ENCODE measurements at regions not wholly inside any gene's neighbourhood (a gene's known extent, or its start where the extent isn't known, plus 50 kb on each side); places are given as distances from the start of the nearest gene placed in this dataset.

GRCh38 chr6:150722614-150723344 is 123.1 kb downstream of the PLEKHG1 start:
- Mint-ChIP-seq H3K9me3 (no peaks in the 10 kb centered on the region), H3K4me1 (peaks cover 61% of the 10 kb centered on the region), H3K27me3 (ENCODE audit: low read depth) (no peaks in the 10 kb centered on the region), H3K27ac (ENCODE audit: unreplicated experiment) (peak overlapping the region; percentile 89), H3K4me3 (peak overlapping the region; percentile 78), H3K36me3 (ENCODE audit: low read depth) (no peaks in the 10 kb centered on the region)
- no peak for DNase-seq (ENCODE audit: low read depth, low spot score)
- TF ChIP-seq CTCF (conservative IDR thresholded peaks at IDR 0.05) = no peak

- Mint-ChIP-seq H3K36me3 (ENCODE audit: low read depth) (no peaks in the 10 kb centered on the region), H3K9me3 (no peaks in the 10 kb centered on the region), H3K27me3 (ENCODE audit: low read depth) (no peaks in the 10 kb centered on the region), H3K4me3 (peak overlapping the region; percentile 28), H3K27ac (ENCODE audit: unreplicated experiment) (no peak overlapping the region), H3K4me1 (peaks cover 61% of the 10 kb centered on the region)
- DNase-seq (ENCODE audit: low read depth, low spot score) = no peak
- no peak for TF ChIP-seq CTCF (conservative IDR thresholded peaks at IDR 0.05)
Measured at GRCh38 chr6:150723345-150723658, 123.6 kb downstream of the PLEKHG1 start.

GRCh38 chr6:150723857-150724256 is 124.2 kb downstream of the PLEKHG1 start:
- Mint-ChIP-seq H3K27me3 (ENCODE audit: low read depth) (no peaks in the 10 kb centered on the region), H3K9me3 (no peaks in the 10 kb centered on the region), H3K4me1 (peaks cover 57% of the 10 kb centered on the region), H3K27ac (ENCODE audit: unreplicated experiment) (no peak overlapping the region), H3K36me3 (ENCODE audit: low read depth) (no peaks in the 10 kb centered on the region), H3K4me3 (peak overlapping the region; percentile 28)
- TF ChIP-seq CTCF (conservative IDR thresholded peaks at IDR 0.05) = no peak
- DNase-seq (ENCODE audit: low read depth, low spot score) = no peak

- H3K27me3 Mint-ChIP-seq (ENCODE audit: low read depth) = no peaks in the 10 kb centered on the region
- no peak overlapping the region for H3K27ac Mint-ChIP-seq (ENCODE audit: unreplicated experiment)
- no peak overlapping the region for H3K4me3 Mint-ChIP-seq
- peaks cover 44% of the 10 kb centered on the region for H3K4me1 Mint-ChIP-seq
- H3K36me3 Mint-ChIP-seq (ENCODE audit: low read depth) = peaks cover 4% of the 10 kb centered on the region
- H3K9me3 Mint-ChIP-seq = peaks cover 3% of the 10 kb centered on the region
- TF ChIP-seq CTCF (conservative IDR thresholded peaks at IDR 0.05) = no peak
- DNase-seq (ENCODE audit: low read depth, low spot score) = no peak
Measured at GRCh38 chr6:150725795-150726194, 126.1 kb downstream of the PLEKHG1 start.

- Mint-ChIP-seq H3K4me1 (peaks cover 18% of the 10 kb centered on the region), H3K36me3 (ENCODE audit: low read depth) (peaks cover 16% of the 10 kb centered on the region), H3K27ac (ENCODE audit: unreplicated experiment) (no peak overlapping the region), H3K4me3 (no peak overlapping the region), H3K27me3 (ENCODE audit: low read depth) (no peaks in the 10 kb centered on the region), H3K9me3 (peaks cover 5% of the 10 kb centered on the region)
- TF ChIP-seq CTCF (conservative IDR thresholded peaks at IDR 0.05) = no peak
- DNase-seq (ENCODE audit: low read depth, low spot score) = no peak
Measured at GRCh38 chr6:150729188-150729748, 129.6 kb downstream of the PLEKHG1 start.

Measured in neural crest cell (in vitro differentiated cells).